Liver (tissue), 8 donors: ENCODE measurements at regions not wholly inside any gene's neighbourhood (a gene's known extent, or its start where the extent isn't known, plus 50 kb on each side); places are given as distances from the start of the nearest gene placed in this dataset.

Source experiments
- DNase-seq: peaks from one replicate; pipeline ENCODE4 v3.0.0-alpha.2; 2017; ENCODE audit warnings: low spot score
- H3K27ac ChIP-seq, 2 donors: one replicate each; pipeline ENCODE4 v1.7.0; 2013; ENCODE audit warnings: inconsistent platforms in 2 of 2, low read length in 2 of 2, control low read depth in 1 of 2, low read depth in 1 of 2, mild to moderate bottlenecking in 1 of 2
- H3K27me3 ChIP-seq, 4 donors: one replicate each; pipeline versions ENCODE4 v1.6.1 to v1.7.0; 2013; ENCODE audit warnings: low read length in 3 of 4, inconsistent platforms in 1 of 4, mild to moderate bottlenecking in 1 of 4, moderate library complexity in 1 of 4; ENCODE audit not compliant: control insufficient read depth in 4 of 4, insufficient read depth in 4 of 4
- H3K36me3 ChIP-seq, 4 donors: one replicate each; pipeline versions ENCODE4 v1.6.1 to v1.7.0; 2013; ENCODE audit warnings: low read length in 3 of 4, mild to moderate bottlenecking in 3 of 4, low read depth in 1 of 4, moderate library complexity in 1 of 4; ENCODE audit not compliant: control insufficient read depth in 4 of 4, insufficient read depth in 3 of 4
- H3K4me1 ChIP-seq, 4 donors: one replicate each; pipeline versions ENCODE4 v1.6.1 to v1.7.0; 2013; ENCODE audit warnings: low read length in 3 of 4, mild to moderate bottlenecking in 3 of 4, moderate library complexity in 1 of 4; ENCODE audit not compliant: control insufficient read depth in 4 of 4, insufficient read depth in 4 of 4
- H3K4me3 ChIP-seq, 3 donors: one replicate each; pipeline versions ENCODE4 v1.6.1 to v1.7.0; 2013; ENCODE audit warnings: low read length in 3 of 3, control low read depth in 1 of 3, low read depth in 1 of 3, mild to moderate bottlenecking in 1 of 3
- H3K9ac ChIP-seq, 2 donors: one replicate each; pipeline ENCODE4 v1.7.0; 2013; ENCODE audit warnings: low read length in 2 of 2, mild to moderate bottlenecking in 2 of 2, moderate library complexity in 2 of 2, control low read depth in 1 of 2, low read depth in 1 of 2
- H3K9me3 ChIP-seq, 4 donors: one replicate each; pipeline versions ENCODE4 v1.6.1 to v1.7.0; 2013; ENCODE audit warnings: low read length in 3 of 4; ENCODE audit not compliant: control insufficient read depth in 4 of 4
- EGR1 ChIP-seq, 2 donors: IDR thresholded peaks; 2 replicates each; pipeline ENCODE4 v1.6.1; 2016 to 2018; ENCODE audit warnings: antibody characterized with exemption in 2 of 2, low read depth in 2 of 2
- FOXA1 ChIP-seq: IDR thresholded peaks from 2 replicates; pipeline ENCODE4 v1.6.1; 2016; ENCODE audit warnings: antibody characterized with exemption
- FOXA2 ChIP-seq: IDR thresholded peaks from 2 replicates; pipeline ENCODE4 v1.6.1; 2016; ENCODE audit warnings: antibody characterized with exemption
- GABPA ChIP-seq, 2 donors: IDR thresholded peaks in 1 of 2; conservative IDR thresholded peaks in 1 of 2; 2 replicates each; pipeline ENCODE4 v1.6.1; 2016; ENCODE audit warnings: antibody characterized with exemption in 2 of 2, mild to moderate bottlenecking in 1 of 2, moderate library complexity in 1 of 2
- HNF4A ChIP-seq, 2 donors: conservative IDR thresholded peaks; 2 replicates each; pipeline ENCODE4 v1.6.1; 2016; ENCODE audit warnings: antibody characterized with exemption in 2 of 2, mild to moderate bottlenecking in 2 of 2
- HNF4G ChIP-seq: IDR thresholded peaks from 2 replicates; pipeline ENCODE4 v1.6.1; 2016; ENCODE audit warnings: antibody characterized with exemption
- JUND ChIP-seq, 2 donors: IDR thresholded peaks; 2 replicates each; pipeline ENCODE4 v1.6.1; 2016; ENCODE audit warnings: antibody characterized with exemption in 2 of 2
- NR2F2 ChIP-seq: IDR thresholded peaks from 2 replicates; pipeline ENCODE4 v1.6.1; 2016; ENCODE audit warnings: antibody characterized with exemption
- RAD21 ChIP-seq, 2 donors: IDR thresholded peaks; 2 replicates each; pipeline ENCODE4 v1.6.1; 2016; ENCODE audit warnings: antibody characterized with exemption in 2 of 2, mild to moderate bottlenecking in 2 of 2
- RXRA ChIP-seq, 2 donors: IDR thresholded peaks; 2 replicates each; pipeline ENCODE4 v1.6.1; 2017 to 2018; ENCODE audit warnings: antibody characterized with exemption in 2 of 2, mild to moderate bottlenecking in 1 of 2
- SP1 ChIP-seq: IDR thresholded peaks from 2 replicates; pipeline ENCODE4 v1.6.1; 2018; ENCODE audit warnings: antibody characterized with exemption, mild to moderate bottlenecking
- TAF1 ChIP-seq: conservative IDR thresholded peaks from 2 replicates; pipeline ENCODE4 v1.6.1; 2016; ENCODE audit warnings: antibody characterized with exemption, mild to moderate bottlenecking
- YY1 ChIP-seq: IDR thresholded peaks from 2 replicates; pipeline ENCODE4 v1.6.1; 2016; ENCODE audit warnings: antibody characterized with exemption, mild to moderate bottlenecking
- WGBS: extraction: QIAGEN DNeasy Blood & Tissue Kit; methylation state at CpG from one replicate; pipeline ENCODE4 v1.1.7; 2013; 5-methylcytosine and 5-hydroxymethylcytosine counted together
- TF ChIP-seq, protein P1 (sequence below): fragments of 150-350 bp; IDR thresholded peaks from 2 replicates; pipeline ENCODE4 v1.5.1; 2017; ENCODE audit warnings: improper control_type of control experiment, low read depth, low read length; ENCODE audit not compliant: missing input control
- TF ChIP-seq, protein P2 (sequence below): IDR thresholded peaks from 2 replicates; pipeline ENCODE4 v1.6.1; 2016; ENCODE audit warnings: antibody characterized with exemption
- TF ChIP-seq, protein P3 (sequence below): IDR thresholded peaks from 2 replicates; pipeline ENCODE4 v1.6.1; 2016; ENCODE audit warnings: antibody characterized with exemption
- TF ChIP-seq, protein P4 (sequence below): IDR thresholded peaks from 2 replicates; pipeline ENCODE4 v1.6.1; 2016; ENCODE audit warnings: antibody characterized with exemption, mild to moderate bottlenecking
- TF ChIP-seq, protein P5 (sequence below): IDR thresholded peaks from 2 replicates; pipeline ENCODE4 v1.6.1; 2016; ENCODE audit warnings: antibody characterized with exemption
- donor health status: healthy.
- donor health status: healthy.
- donor health status: healthy.
- donor health status: healthy.
- donor health status: healthy.

DNA sequence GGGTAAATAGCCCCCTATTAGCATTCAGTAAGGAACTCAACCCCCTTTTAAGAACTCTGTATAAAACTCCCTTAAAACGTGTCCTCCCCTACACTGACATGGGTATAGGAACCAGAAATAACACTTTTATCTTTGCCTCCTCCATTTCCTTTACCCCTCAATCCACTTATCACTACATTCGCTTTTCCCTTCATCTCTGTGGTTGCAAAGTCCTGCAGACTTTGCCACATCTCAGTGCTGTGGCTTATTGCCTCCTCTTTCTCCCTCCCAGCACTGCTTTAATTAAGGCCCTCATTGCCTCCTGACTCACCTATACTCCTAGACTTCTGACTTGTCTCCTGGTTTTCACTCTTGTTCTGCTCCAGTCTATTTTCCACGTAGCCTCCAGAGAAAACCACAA lies 94.3 kb upstream of the GADL1 start:
- Histone ChIP-seq H3K36me3 (no peaks in the 10 kb centered on the region), H3K27ac (no peak overlapping the region), H3K9ac (no peak overlapping the region), H3K4me1 (peaks cover 0 to 7% (median 0%) of the 10 kb centered on the region in 4 donors), H3K9me3 (no peaks in the 10 kb centered on the region), H3K4me3 (no peak overlapping the region), H3K27me3 (peaks cover 0 to 3% (median 0%) of the 10 kb centered on the region in 4 donors)
- WGBS = 72% methylated on average over 3 of the region's 3 CpGs
- DNase-seq = no peak
- TF ChIP-seq, protein P1, sequence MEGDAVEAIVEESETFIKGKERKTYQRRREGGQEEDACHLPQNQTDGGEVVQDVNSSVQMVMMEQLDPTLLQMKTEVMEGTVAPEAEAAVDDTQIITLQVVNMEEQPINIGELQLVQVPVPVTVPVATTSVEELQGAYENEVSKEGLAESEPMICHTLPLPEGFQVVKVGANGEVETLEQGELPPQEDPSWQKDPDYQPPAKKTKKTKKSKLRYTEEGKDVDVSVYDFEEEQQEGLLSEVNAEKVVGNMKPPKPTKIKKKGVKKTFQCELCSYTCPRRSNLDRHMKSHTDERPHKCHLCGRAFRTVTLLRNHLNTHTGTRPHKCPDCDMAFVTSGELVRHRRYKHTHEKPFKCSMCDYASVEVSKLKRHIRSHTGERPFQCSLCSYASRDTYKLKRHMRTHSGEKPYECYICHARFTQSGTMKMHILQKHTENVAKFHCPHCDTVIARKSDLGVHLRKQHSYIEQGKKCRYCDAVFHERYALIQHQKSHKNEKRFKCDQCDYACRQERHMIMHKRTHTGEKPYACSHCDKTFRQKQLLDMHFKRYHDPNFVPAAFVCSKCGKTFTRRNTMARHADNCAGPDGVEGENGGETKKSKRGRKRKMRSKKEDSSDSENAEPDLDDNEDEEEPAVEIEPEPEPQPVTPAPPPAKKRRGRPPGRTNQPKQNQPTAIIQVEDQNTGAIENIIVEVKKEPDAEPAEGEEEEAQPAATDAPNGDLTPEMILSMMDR = no peak
- TF ChIP-seq, protein P2, sequence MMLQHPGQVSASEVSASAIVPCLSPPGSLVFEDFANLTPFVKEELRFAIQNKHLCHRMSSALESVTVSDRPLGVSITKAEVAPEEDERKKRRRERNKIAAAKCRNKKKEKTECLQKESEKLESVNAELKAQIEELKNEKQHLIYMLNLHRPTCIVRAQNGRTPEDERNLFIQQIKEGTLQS = no peak
- TF ChIP-seq SP1 (no peak), HNF4G (no peak), YY1 (no peak), FOXA1 (no peak), RXRA (IDR thresholded peaks at IDR 0.05) (no peak), HNF4A (conservative IDR thresholded peaks at IDR 0.05) (no peak), FOXA2 (no peak), RAD21 (IDR thresholded peaks at IDR 0.05) (no peak), TAF1 (no peak), NR2F2 (no peak), GABPA (IDR thresholded peaks at IDR 0.05 in 1 of 2, conservative IDR thresholded peaks at IDR 0.05 in 1 of 2) (no peak), JUND (IDR thresholded peaks at IDR 0.05) (no peak), EGR1 (IDR thresholded peaks at IDR 0.05; ENCODE audit: low read depth in 2 of 2) (no peak)
- TF ChIP-seq, protein P3, sequence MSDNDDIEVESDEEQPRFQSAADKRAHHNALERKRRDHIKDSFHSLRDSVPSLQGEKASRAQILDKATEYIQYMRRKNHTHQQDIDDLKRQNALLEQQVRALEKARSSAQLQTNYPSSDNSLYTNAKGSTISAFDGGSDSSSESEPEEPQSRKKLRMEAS = no peak
- TF ChIP-seq, protein P4, sequence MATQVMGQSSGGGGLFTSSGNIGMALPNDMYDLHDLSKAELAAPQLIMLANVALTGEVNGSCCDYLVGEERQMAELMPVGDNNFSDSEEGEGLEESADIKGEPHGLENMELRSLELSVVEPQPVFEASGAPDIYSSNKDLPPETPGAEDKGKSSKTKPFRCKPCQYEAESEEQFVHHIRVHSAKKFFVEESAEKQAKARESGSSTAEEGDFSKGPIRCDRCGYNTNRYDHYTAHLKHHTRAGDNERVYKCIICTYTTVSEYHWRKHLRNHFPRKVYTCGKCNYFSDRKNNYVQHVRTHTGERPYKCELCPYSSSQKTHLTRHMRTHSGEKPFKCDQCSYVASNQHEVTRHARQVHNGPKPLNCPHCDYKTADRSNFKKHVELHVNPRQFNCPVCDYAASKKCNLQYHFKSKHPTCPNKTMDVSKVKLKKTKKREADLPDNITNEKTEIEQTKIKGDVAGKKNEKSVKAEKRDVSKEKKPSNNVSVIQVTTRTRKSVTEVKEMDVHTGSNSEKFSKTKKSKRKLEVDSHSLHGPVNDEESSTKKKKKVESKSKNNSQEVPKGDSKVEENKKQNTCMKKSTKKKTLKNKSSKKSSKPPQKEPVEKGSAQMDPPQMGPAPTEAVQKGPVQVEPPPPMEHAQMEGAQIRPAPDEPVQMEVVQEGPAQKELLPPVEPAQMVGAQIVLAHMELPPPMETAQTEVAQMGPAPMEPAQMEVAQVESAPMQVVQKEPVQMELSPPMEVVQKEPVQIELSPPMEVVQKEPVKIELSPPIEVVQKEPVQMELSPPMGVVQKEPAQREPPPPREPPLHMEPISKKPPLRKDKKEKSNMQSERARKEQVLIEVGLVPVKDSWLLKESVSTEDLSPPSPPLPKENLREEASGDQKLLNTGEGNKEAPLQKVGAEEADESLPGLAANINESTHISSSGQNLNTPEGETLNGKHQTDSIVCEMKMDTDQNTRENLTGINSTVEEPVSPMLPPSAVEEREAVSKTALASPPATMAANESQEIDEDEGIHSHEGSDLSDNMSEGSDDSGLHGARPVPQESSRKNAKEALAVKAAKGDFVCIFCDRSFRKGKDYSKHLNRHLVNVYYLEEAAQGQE = no peak
- TF ChIP-seq, protein P5, sequence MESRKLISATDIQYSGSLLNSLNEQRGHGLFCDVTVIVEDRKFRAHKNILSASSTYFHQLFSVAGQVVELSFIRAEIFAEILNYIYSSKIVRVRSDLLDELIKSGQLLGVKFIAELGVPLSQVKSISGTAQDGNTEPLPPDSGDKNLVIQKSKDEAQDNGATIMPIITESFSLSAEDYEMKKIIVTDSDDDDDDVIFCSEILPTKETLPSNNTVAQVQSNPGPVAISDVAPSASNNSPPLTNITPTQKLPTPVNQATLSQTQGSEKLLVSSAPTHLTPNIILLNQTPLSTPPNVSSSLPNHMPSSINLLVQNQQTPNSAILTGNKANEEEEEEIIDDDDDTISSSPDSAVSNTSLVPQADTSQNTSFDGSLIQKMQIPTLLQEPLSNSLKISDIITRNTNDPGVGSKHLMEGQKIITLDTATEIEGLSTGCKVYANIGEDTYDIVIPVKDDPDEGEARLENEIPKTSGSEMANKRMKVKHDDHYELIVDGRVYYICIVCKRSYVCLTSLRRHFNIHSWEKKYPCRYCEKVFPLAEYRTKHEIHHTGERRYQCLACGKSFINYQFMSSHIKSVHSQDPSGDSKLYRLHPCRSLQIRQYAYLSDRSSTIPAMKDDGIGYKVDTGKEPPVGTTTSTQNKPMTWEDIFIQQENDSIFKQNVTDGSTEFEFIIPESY = no peak
